HG03565 (cell line): ENCODE measurements at regions not wholly inside any gene's neighbourhood (a gene's known extent, or its start where the extent isn't known, plus 50 kb on each side); places are given as distances from the start of the nearest gene placed in this dataset.
"Not testable (repeated sequence)": the region's sequence is repeated elsewhere in the genome, so short reads cannot be mapped to it uniquely, and the experiment has no call there.

Source experiments
- ATAC-seq: cut with Tn5 transposase; IDR thresholded peaks from one replicate; pipeline ENCODE4 v1.9.1; 2021; ENCODE audit warnings: mild to moderate bottlenecking, moderate library complexity; ENCODE audit not compliant: unreplicated experiment

GRCh38 chr17:53496356-53496755 is 326.4 kb upstream of the KIF2B start:
- ATAC-seq = no peak

GRCh38 chr17:53492532-53492931 is 330.2 kb upstream of the KIF2B start:
- no peak for ATAC-seq

- ATAC-seq = no peak
Measured at GRCh38 chr17:53490447-53490968, 332.2 kb upstream of the KIF2B start.

- no peak for ATAC-seq
Measured at GRCh38 chr17:53483704-53484103, 339.0 kb upstream of the KIF2B start.

- no peak for ATAC-seq
Measured at GRCh38 chr17:53475002-53475401, 347.7 kb upstream of the KIF2B start.

- ATAC-seq = no peak
Measured at GRCh38 chr17:53472586-53472985, 350.1 kb upstream of the KIF2B start.

- no peak for ATAC-seq
Measured at GRCh38 chr17:53471514-53471913, 351.2 kb upstream of the KIF2B start.

GRCh38 chr17:53470626-53471025 is 352.1 kb upstream of the KIF2B start:
- no peak for ATAC-seq

- ATAC-seq = no peak
Measured at GRCh38 chr17:53466733-53467132, 356.0 kb upstream of the KIF2B start.

- ATAC-seq = not testable (repeated sequence)
Measured at GRCh38 chr17:53464396-53464795, 358.3 kb upstream of the KIF2B start.

- ATAC-seq = no peak
Measured at GRCh38 chr17:53463363-53463762, 359.4 kb upstream of the KIF2B start.

GRCh38 chr17:53462393-53462811 is 360.3 kb upstream of the KIF2B start:
- ATAC-seq = no peak

GRCh38 chr17:53455943-53456342 is 366.8 kb upstream of the KIF2B start:
- ATAC-seq = not testable (repeated sequence)

- ATAC-seq = no peak
Measured at GRCh38 chr17:53454337-53454736, 368.4 kb upstream of the KIF2B start.

GRCh38 chr17:53449324-53449723 is 373.4 kb upstream of the KIF2B start:
- ATAC-seq = no peak

GRCh38 chr17:53428913-53429312 is 393.8 kb upstream of the KIF2B start:
- ATAC-seq = no peak

- no peak for ATAC-seq
Measured at GRCh38 chr17:53426505-53426904, 396.2 kb upstream of the KIF2B start.

GRCh38 chr17:53420035-53420641 is 402.6 kb upstream of the KIF2B start:
- no peak for ATAC-seq

- ATAC-seq = no peak
Measured at GRCh38 chr17:53409588-53409987, 413.1 kb upstream of the KIF2B start.

- ATAC-seq = no peak
Measured at GRCh38 chr17:53406907-53407306, 415.8 kb upstream of the KIF2B start.

GRCh38 chr17:53391197-53391596 is 431.5 kb upstream of the KIF2B start:
- ATAC-seq = no peak

GRCh38 chr17:53390575-53390974 is 432.2 kb upstream of the KIF2B start:
- ATAC-seq = no peak

- no peak for ATAC-seq
Measured at GRCh38 chr17:53387745-53388144, 435.0 kb upstream of the KIF2B start.
